MCF 10A (cell line): ENCODE measurements at regions not wholly inside any gene's neighbourhood (a gene's known extent, or its start where the extent isn't known, plus 50 kb on each side); places are given as distances from the start of the nearest gene placed in this dataset.
"Not testable (repeated sequence)": the region's sequence is repeated elsewhere in the genome, so short reads cannot be mapped to it uniquely, and the experiment has no call there.

Experiments used
- BruUV-seq: library from RNA; stranded (reverse); fragments of 400-500 nt; replicated peaks from 2 replicates; lab custom pipeline; 2021; lab: Mats Ljungman, UMichigan
- CTCF ChIA-PET: fragments of 300-600 bp; sonication (Branson Sonifier 250); formaldehyde crosslinking; extraction: SDS; loops from one replicate; lab custom pipeline; 2021; ENCODE audit warnings: antibody characterized with exemption, inconsistent platforms; lab: Yijun Ruan, JAX
- POLR2A ChIA-PET: fragments of 300-600, 350-650 bp; sonication (Branson Sonifier 250); formaldehyde crosslinking; extraction: SDS; loops from one replicate; lab custom pipeline; 2020; ENCODE audit warnings: antibody characterized with exemption, inconsistent platforms; lab: Yijun Ruan, JAX
- DNase-seq: peaks from one replicate; pipeline ENCODE4 v3.0.0-alpha.2; 2018; ENCODE audit not compliant: unreplicated experiment
- H3K27ac Mint-ChIP-seq: one replicate; pipeline ENCODE4 v1.8.0; 2022; ENCODE audit warnings: mild to moderate bottlenecking, low read depth, mixed read lengths; ENCODE audit not compliant: unreplicated experiment
- H3K27me3 Mint-ChIP-seq: one replicate; pipeline ENCODE4 v1.8.0; 2022; ENCODE audit warnings: mixed read lengths; ENCODE audit not compliant: insufficient read depth, unreplicated experiment
- H3K36me3 Mint-ChIP-seq: one replicate; pipeline ENCODE4 v1.8.0; 2022; ENCODE audit warnings: mild to moderate bottlenecking, moderate library complexity, mixed read lengths; ENCODE audit not compliant: insufficient read depth, unreplicated experiment
- H3K4me1 Mint-ChIP-seq: one replicate; pipeline ENCODE4 v1.8.0; 2022; ENCODE audit warnings: mixed read lengths; ENCODE audit not compliant: insufficient read depth, unreplicated experiment
- H3K4me3 Mint-ChIP-seq: one replicate; pipeline ENCODE4 v1.8.0; 2022; ENCODE audit warnings: mild to moderate bottlenecking, moderate library complexity, mixed read lengths; ENCODE audit not compliant: unreplicated experiment
- H3K9me3 Mint-ChIP-seq: one replicate; pipeline ENCODE4 v1.8.0; 2022; ENCODE audit warnings: mixed read lengths; ENCODE audit not compliant: unreplicated experiment
- intact Hi-C: fragments of 100-400 bp; cut with micrococcal nuclease; formaldehyde crosslinking; loops from 2 replicates; pipeline ENCODE4 v1.14.1; 2022
- TF ChIP-seq, protein P1 (sequence below): fragments of 200-600 bp; IDR thresholded peaks from one replicate; pipeline ENCODE4 v1.8.0; 2022; ENCODE audit warnings: antibody characterized with exemption, mild to moderate bottlenecking; ENCODE audit not compliant: unreplicated experiment

DNA sequence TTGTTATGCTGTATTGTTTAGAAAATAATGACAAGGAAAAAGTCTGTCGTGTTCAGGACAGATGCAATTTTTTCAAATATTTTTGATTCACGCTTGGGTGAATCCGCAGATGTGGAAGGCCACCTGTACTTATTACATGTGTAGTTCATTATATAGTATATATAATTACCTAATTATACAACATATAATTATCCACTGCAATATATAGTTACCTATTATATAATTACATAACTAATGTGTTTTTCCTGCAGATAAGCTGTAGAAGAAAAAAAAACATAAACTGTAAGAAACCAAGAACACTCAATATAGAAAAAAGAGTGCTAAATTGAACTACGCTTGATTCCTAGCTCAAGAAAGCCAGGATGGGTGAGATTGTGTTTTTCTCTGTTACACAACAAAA is 93.6 kb upstream of the RANBP3L start:
- CTCF ChIA-PET = interaction anchor here (0.7 to 1.4 kb wide), 3 partner anchors 217 to 1573 kb away, joined by 3 to 7 read pairs (median 3); no protein-coding TSS in a partner anchor
- no TSS peak for BruUV-seq

DNA sequence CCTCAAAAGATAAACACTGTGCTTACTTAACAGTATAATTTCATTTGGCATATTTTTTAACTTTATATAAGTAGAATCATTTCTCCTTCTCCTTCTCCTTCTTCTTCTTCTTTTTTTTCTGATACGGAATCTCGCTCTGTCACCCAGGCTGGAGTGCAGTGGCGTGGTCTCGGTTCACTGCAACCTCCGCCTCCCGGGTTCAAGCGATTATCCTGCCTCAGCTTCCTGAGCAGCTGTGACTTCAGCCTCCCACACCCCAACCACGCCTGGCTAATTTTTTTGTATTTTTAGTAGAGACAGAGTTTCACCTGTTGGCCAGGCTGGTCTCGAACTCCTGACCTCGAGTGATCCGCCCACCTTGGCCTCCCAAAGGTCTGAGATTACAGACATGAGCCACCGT is 94.2 kb upstream of the RANBP3L start:
- peaks cover 14% of the 10 kb centered on the region for H3K4me1 Mint-ChIP-seq
- H3K27ac Mint-ChIP-seq, H3K9me3 Mint-ChIP-seq, DNase-seq, POLR2A ChIA-PET, H3K27me3 Mint-ChIP-seq, H3K36me3 Mint-ChIP-seq, H3K4me3 Mint-ChIP-seq, BruUV-seq: not testable (repeated sequence)
- CTCF ChIA-PET = interaction anchor here (1.4 kb wide), 1 partner anchor 300 kb away, joined by 7 read pairs; no protein-coding TSS in a partner anchor
- intact Hi-C loops = loop anchor here (5.0 kb wide), 1 partner anchor 89 kb away; no protein-coding TSS in a partner anchor

More for the DNA sequence above, 93.6 kb upstream of the RANBP3L start:
- intact Hi-C loops = loop anchor here (5.0 kb wide), 1 partner anchor 88 kb away; no protein-coding TSS in a partner anchor
- no peak for DNase-seq
- peaks cover 14% of the 10 kb centered on the region for H3K4me1 Mint-ChIP-seq
- H3K36me3 Mint-ChIP-seq = no peaks in the 10 kb centered on the region
- H3K27ac Mint-ChIP-seq = no peak overlapping the region
- H3K4me3 Mint-ChIP-seq = no peak overlapping the region
- H3K9me3 Mint-ChIP-seq = no peaks in the 10 kb centered on the region
- POLR2A ChIA-PET = interaction anchor here (0.8 kb wide), 1 partner anchor 21 kb away, joined by 3 read pairs; no protein-coding TSS in a partner anchor
- TF ChIP-seq, protein P1, sequence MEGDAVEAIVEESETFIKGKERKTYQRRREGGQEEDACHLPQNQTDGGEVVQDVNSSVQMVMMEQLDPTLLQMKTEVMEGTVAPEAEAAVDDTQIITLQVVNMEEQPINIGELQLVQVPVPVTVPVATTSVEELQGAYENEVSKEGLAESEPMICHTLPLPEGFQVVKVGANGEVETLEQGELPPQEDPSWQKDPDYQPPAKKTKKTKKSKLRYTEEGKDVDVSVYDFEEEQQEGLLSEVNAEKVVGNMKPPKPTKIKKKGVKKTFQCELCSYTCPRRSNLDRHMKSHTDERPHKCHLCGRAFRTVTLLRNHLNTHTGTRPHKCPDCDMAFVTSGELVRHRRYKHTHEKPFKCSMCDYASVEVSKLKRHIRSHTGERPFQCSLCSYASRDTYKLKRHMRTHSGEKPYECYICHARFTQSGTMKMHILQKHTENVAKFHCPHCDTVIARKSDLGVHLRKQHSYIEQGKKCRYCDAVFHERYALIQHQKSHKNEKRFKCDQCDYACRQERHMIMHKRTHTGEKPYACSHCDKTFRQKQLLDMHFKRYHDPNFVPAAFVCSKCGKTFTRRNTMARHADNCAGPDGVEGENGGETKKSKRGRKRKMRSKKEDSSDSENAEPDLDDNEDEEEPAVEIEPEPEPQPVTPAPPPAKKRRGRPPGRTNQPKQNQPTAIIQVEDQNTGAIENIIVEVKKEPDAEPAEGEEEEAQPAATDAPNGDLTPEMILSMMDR = no peak
- H3K27me3 Mint-ChIP-seq = no peaks in the 10 kb centered on the region

DNA sequence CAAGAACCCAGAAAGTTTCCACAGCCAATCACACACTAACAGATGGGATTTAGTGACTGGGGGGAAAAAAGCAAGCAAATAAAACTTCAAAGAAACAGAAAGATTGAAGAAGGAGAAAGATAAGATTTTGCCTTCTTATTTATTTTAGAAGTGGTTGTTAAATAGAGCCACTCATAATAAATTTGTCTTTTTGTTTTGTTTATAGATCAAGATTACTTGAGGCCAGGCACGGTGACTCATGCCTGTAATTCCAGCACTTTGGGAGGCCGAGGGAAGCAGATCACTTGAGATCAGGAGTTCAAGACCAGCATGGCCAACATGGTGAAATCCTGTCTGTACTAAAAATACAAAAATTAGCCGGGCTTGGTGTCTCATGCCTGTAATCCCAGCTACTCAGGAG is 94.9 kb upstream of the RANBP3L start:
- H3K27ac Mint-ChIP-seq = no peak overlapping the region
- TF ChIP-seq, protein P1 = no peak
- no peaks in the 10 kb centered on the region for H3K27me3 Mint-ChIP-seq
- H3K4me3 Mint-ChIP-seq = no peak overlapping the region
- no peak for DNase-seq
- POLR2A ChIA-PET = interaction anchor here (0.7 kb wide), 1 partner anchor 201 kb away, joined by 3 read pairs; no protein-coding TSS in a partner anchor
- BruUV-seq = no TSS peak
- no peaks in the 10 kb centered on the region for H3K36me3 Mint-ChIP-seq
- peaks cover 14% of the 10 kb centered on the region for H3K4me1 Mint-ChIP-seq
- H3K9me3 Mint-ChIP-seq = no peaks in the 10 kb centered on the region
- intact Hi-C loops = loop anchor here (5.0 kb wide), 1 partner anchor 89 kb away; no protein-coding TSS in a partner anchor
- CTCF ChIA-PET = interaction anchor here (0.7 to 3.1 kb wide), 8 partner anchors 10 to 219 kb away, joined by 3 to 19 read pairs (median 3); no protein-coding TSS in a partner anchor

DNA sequence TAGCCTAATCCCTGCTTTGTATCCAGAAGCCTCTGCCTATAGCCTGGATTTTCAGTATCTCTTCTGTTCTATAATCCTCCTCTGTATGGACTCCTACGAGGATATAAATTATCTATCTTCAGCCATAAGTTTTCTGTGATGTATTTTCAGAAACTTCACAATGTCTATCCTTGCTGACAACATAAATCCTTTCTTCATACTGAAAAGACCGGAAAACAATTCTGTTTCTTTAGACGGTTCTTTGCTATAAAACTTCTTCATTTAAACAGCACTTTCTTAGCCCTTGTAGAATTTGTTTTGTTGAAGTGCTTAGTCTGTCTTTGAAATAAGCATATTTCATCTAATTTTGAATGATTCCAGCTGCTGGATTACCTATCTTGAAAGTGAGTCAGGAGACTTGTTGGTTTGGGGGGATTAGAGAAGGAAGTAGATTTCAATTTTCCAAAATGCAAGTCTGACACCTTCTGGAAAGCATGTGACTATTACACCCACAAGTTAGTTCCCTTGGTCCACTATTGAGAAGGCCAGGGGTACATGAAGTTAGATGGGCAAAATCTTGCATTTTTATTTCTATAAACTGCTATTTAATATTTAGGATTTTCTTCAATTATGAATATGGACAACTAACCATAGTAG is 96.3 kb upstream of the RANBP3L start:
- no TSS peak for BruUV-seq
- peak; percentile 47 for DNase-seq

More for the DNA sequence above, 96.3 kb upstream of the RANBP3L start:
- POLR2A ChIA-PET = no interaction called here
- Mint-ChIP-seq H3K27me3 (no peaks in the 10 kb centered on the region), H3K4me3 (no peak overlapping the region), H3K36me3 (no peaks in the 10 kb centered on the region), H3K9me3 (no peaks in the 10 kb centered on the region), H3K27ac (no peak overlapping the region), H3K4me1 (peaks cover 5% of the 10 kb centered on the region)
- TF ChIP-seq, protein P1 = peak; percentile 47
- intact Hi-C loops = loop anchor here (1.0 to 5.0 kb wide), 4 partner anchors 91 to 319 kb away; no protein-coding TSS in a partner anchor
- CTCF ChIA-PET = interaction anchor here (0.6 to 3.1 kb wide), 9 partner anchors 90 to 298 kb away, joined by 3 to 19 read pairs (median 3); no protein-coding TSS in a partner anchor
